CD14-positive monocyte (primary cell): ENCODE measurements at regions not wholly inside any gene's neighbourhood (a gene's known extent, or its start where the extent isn't known, plus 50 kb on each side); places are given as distances from the start of the nearest gene placed in this dataset.

Experiments
- DNase-seq, 3 donors: peaks; one replicate each; pipeline ENCODE4 v3.0.0-alpha.2; 2011 to 2022
- H2AFZ ChIP-seq: 2 replicates; pipeline ENCODE4 v1.6.0; 2012; ENCODE audit warnings: mild to moderate bottlenecking, low read depth, low read length, inconsistent platforms; ENCODE audit not compliant: insufficient read depth, poor library complexity, severe bottlenecking
- H3K27ac ChIP-seq, 2 donors: 1 replicate in 1 of 2; 2 replicates in 1 of 2; pipeline ENCODE4 v1.5.1; 2012 to 2013; ENCODE audit warnings: low read length in 2 of 2, control low read depth in 1 of 2, inconsistent platforms in 1 of 2, low read depth in 1 of 2, mild to moderate bottlenecking in 1 of 2
- H3K27me3 ChIP-seq, 2 donors: one replicate each; pipeline versions ENCODE4 v1.6.0 to v1.6.1; 2011 to 2013; ENCODE audit warnings: low read length in 2 of 2; ENCODE audit not compliant: control insufficient read depth in 2 of 2, insufficient read depth in 2 of 2
- H3K36me3 ChIP-seq, 2 donors: replicated peaks in 1 of 2; 1 replicate in 1 of 2; 2 replicates in 1 of 2; pipeline versions ENCODE4 v1.5.1 to v1.6.1; 2012 to 2013; ENCODE audit warnings: low read length in 2 of 2, control low read depth in 1 of 2, inconsistent platforms in 1 of 2, mild to moderate bottlenecking in 1 of 2; ENCODE audit not compliant: insufficient read depth in 2 of 2, control insufficient read depth in 1 of 2
- H3K4me1 ChIP-seq, 2 donors: 1 replicate in 1 of 2; 2 replicates in 1 of 2; pipeline versions ENCODE4 v1.5.1 to v1.6.1; 2012 to 2013; ENCODE audit warnings: low read length in 2 of 2, control low read depth in 1 of 2, inconsistent platforms in 1 of 2, mild to moderate bottlenecking in 1 of 2, moderate library complexity in 1 of 2; ENCODE audit not compliant: insufficient read depth in 2 of 2, control insufficient read depth in 1 of 2
- H3K4me2 ChIP-seq: replicated peaks from 2 replicates; pipeline ENCODE3; 2012; ENCODE audit warnings: low read length, moderate library complexity, mild to moderate bottlenecking; ENCODE audit not compliant: poor library complexity, severe bottlenecking; ENCODE audit errors: extremely low read depth
- H3K4me3 ChIP-seq, 3 experiments: fragments of 200-600 bp in 1 of 3; sonication (generic) in 1 of 3; replicated peaks in 1 of 3; 1 replicate in 2 of 3; 2 replicates in 1 of 3; pipeline ENCODE4 v1.5.1; 2011 to 2013; ENCODE audit warnings: low read length in 3 of 3, mild to moderate bottlenecking in 3 of 3, control low read depth in 2 of 3, low read depth in 2 of 3, inconsistent platforms in 1 of 3, moderate library complexity in 1 of 3
- H3K79me2 ChIP-seq: 2 replicates; pipeline ENCODE4 v1.6.0; 2012; ENCODE audit warnings: mild to moderate bottlenecking, control low read depth, inconsistent platforms, low read length, moderate library complexity; ENCODE audit not compliant: insufficient read depth
- H3K9ac ChIP-seq: 2 replicates; pipeline ENCODE4 v1.6.0; 2017; ENCODE audit warnings: low read length, mild to moderate bottlenecking; ENCODE audit not compliant: insufficient read depth, poor library complexity, severe bottlenecking
- H3K9me3 ChIP-seq, 2 donors: replicated peaks in 1 of 2; 1 replicate in 1 of 2; 2 replicates in 1 of 2; pipeline versions ENCODE4 v1.5.1 to v1.6.1; 2012 to 2013; ENCODE audit warnings: low read length in 2 of 2, control low read depth in 1 of 2; ENCODE audit not compliant: control insufficient read depth in 1 of 2, insufficient read depth in 1 of 2
- H4K20me1 ChIP-seq: 2 replicates; pipeline ENCODE4 v1.6.0; 2012; ENCODE audit warnings: mild to moderate bottlenecking, low read length, control low read depth, moderate library complexity; ENCODE audit not compliant: insufficient read depth
- H3K27ac Mint-ChIP-seq, 7 donors: one replicate each; pipeline ENCODE4 v1.8.0; 2020; ENCODE audit warnings: mild to moderate bottlenecking in 7 of 7, mixed read lengths in 7 of 7, moderate library complexity in 6 of 7, inconsistent platforms in 2 of 7
- H3K27me3 Mint-ChIP-seq, 3 donors: one replicate each; pipeline ENCODE4 v1.8.0; 2021 to 2022; ENCODE audit warnings: low read depth in 3 of 3, mild to moderate bottlenecking in 3 of 3, mixed read lengths in 3 of 3, moderate library complexity in 3 of 3, inconsistent platforms in 1 of 3
- H3K36me3 Mint-ChIP-seq, 2 donors: one replicate each; pipeline ENCODE4 v1.8.0; 2020; ENCODE audit warnings: mixed read lengths in 2 of 2, inconsistent platforms in 1 of 2, mild to moderate bottlenecking in 1 of 2
- H3K4me1 Mint-ChIP-seq: one replicate; pipeline ENCODE4 v1.8.0; 2020; ENCODE audit warnings: mild to moderate bottlenecking, mixed read lengths
- H3K4me3 Mint-ChIP-seq, 2 donors: one replicate each; pipeline ENCODE4 v1.8.0; 2020; ENCODE audit warnings: mild to moderate bottlenecking in 2 of 2, mixed read lengths in 2 of 2, moderate library complexity in 1 of 2
- H3K9me3 Mint-ChIP-seq, 7 donors: one replicate each; pipeline ENCODE4 v1.8.0; 2020 to 2022; ENCODE audit warnings: mixed read lengths in 7 of 7, mild to moderate bottlenecking in 6 of 7, moderate library complexity in 6 of 7, inconsistent platforms in 2 of 7
- WGBS: methylation state at CpG from one replicate; pipeline ENCODE4 v1.1.5; 2013; ENCODE audit warnings: missing lambda C conversion rate; ENCODE audit not compliant: insufficient coverage; 5-methylcytosine and 5-hydroxymethylcytosine counted together
- intact Hi-C, 2 donors: fragments of 100-400 bp; cut with micrococcal nuclease; formaldehyde crosslinking; loops; one replicate each; pipeline versions ENCODE4 v1.15.0 to v1.15.1; 2023
- TF ChIP-seq, protein P1 (sequence below): fragments of 200-600 bp; IDR thresholded peaks from one replicate; pipeline ENCODE4 v1.8.0; 2022; ENCODE audit warnings: antibody characterized with exemption, mild to moderate bottlenecking

DNA sequence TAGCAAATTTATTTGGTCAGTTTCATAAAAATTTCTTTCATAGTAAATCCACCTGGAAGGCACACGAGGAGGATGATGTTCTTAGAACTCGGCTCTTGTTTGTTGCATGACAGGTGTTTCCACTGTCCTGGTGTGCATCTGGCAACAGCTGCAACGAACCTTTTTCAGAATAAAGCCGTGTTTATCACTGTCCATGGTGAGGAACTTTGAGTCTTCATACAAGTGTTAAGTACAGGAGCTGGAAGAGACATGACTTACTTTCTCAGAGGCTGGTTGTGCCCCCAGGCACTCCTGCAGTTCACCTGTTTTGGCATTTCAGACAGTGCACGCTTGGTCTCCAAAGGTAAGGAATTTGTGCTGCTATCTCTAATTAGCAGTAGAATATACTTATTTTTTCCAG is 97.1 kb downstream of the ADAMTS1 start:
- Mint-ChIP-seq H3K9me3 (peaks cover 0 to 2% (median 0%) of the 10 kb centered on the region in 7 donors), H3K4me3 (no peak overlapping the region), H3K27ac (no peak overlapping the region), H3K4me1 (no peaks in the 10 kb centered on the region), H3K27me3 (peaks cover 0 to 1% (median 0%) of the 10 kb centered on the region in 3 donors), H3K36me3 (no peaks in the 10 kb centered on the region)
- 85% methylated on average over 4 of the region's 5 CpGs for WGBS
- Histone ChIP-seq H3K36me3 (no peaks in the 10 kb centered on the region), H4K20me1 (no peaks in the 10 kb centered on the region), H3K9me3 (no peaks in the 10 kb centered on the region), H3K4me3 (no peak overlapping the region), H3K79me2 (no peaks in the 10 kb centered on the region), H3K4me2 (no peak overlapping the region), H3K27ac (no peak overlapping the region), H3K9ac (no peak overlapping the region), H3K27me3 (no peaks in the 10 kb centered on the region), H3K4me1 (no peaks in the 10 kb centered on the region), H2AFZ (no peak overlapping the region)
- TF ChIP-seq, protein P1, sequence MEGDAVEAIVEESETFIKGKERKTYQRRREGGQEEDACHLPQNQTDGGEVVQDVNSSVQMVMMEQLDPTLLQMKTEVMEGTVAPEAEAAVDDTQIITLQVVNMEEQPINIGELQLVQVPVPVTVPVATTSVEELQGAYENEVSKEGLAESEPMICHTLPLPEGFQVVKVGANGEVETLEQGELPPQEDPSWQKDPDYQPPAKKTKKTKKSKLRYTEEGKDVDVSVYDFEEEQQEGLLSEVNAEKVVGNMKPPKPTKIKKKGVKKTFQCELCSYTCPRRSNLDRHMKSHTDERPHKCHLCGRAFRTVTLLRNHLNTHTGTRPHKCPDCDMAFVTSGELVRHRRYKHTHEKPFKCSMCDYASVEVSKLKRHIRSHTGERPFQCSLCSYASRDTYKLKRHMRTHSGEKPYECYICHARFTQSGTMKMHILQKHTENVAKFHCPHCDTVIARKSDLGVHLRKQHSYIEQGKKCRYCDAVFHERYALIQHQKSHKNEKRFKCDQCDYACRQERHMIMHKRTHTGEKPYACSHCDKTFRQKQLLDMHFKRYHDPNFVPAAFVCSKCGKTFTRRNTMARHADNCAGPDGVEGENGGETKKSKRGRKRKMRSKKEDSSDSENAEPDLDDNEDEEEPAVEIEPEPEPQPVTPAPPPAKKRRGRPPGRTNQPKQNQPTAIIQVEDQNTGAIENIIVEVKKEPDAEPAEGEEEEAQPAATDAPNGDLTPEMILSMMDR, result no peak
- intact Hi-C loops, result no loop called here
- no peak for DNase-seq

DNA sequence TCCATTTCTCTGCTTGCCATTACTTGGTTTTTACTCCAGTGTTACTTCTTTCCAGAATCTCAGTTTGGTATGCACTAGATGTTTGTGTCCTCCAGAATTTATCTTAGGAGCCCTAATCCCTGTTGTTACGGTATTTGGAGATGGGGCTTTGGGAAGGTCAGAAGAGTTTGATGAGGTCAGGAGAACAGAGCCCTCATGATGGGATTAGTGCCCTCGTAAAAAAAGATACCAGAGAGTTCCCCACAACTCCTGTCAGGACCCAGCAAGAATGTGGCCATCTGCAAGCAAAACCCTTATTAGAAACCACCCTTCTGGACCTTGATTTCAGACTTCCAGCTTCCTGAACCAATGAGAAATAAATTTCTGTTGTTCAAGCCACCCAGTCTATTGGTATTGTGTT is 98.0 kb downstream of the ADAMTS1 start:
- H3K9me3 Mint-ChIP-seq, result peaks cover 0 to 6% (median 0%) of the 10 kb centered on the region in 7 donors
- WGBS, result no CpG with 5 or more reads among the region's 2 CpGs
- no peaks in the 10 kb centered on the region for H3K36me3 Mint-ChIP-seq
- Histone ChIP-seq H3K4me2 (no peak overlapping the region), H3K9me3 (no peaks in the 10 kb centered on the region), H3K27me3 (no peaks in the 10 kb centered on the region), H4K20me1 (no peaks in the 10 kb centered on the region), H2AFZ (no peak overlapping the region), H3K36me3 (no peaks in the 10 kb centered on the region), H3K4me1 (no peaks in the 10 kb centered on the region), H3K27ac (no peak overlapping the region), H3K9ac (no peak overlapping the region), H3K4me3 (no peak overlapping the region), H3K79me2 (no peaks in the 10 kb centered on the region)
- no peak overlapping the region for H3K4me3 Mint-ChIP-seq
- H3K27me3 Mint-ChIP-seq, result peaks cover 0 to 1% (median 0%) of the 10 kb centered on the region in 3 donors
- intact Hi-C loops, result no loop called here
- no peaks in the 10 kb centered on the region for H3K4me1 Mint-ChIP-seq
- no peak for DNase-seq
- TF ChIP-seq, protein P1, result no peak
- no peak overlapping the region for H3K27ac Mint-ChIP-seq
